ENCODE measurements at regions not wholly inside any gene's neighbourhood (a gene's known extent, or its start where the extent isn't known, plus 50 kb on each side); places are given as distances from the start of the nearest gene placed in this dataset.

DNA sequence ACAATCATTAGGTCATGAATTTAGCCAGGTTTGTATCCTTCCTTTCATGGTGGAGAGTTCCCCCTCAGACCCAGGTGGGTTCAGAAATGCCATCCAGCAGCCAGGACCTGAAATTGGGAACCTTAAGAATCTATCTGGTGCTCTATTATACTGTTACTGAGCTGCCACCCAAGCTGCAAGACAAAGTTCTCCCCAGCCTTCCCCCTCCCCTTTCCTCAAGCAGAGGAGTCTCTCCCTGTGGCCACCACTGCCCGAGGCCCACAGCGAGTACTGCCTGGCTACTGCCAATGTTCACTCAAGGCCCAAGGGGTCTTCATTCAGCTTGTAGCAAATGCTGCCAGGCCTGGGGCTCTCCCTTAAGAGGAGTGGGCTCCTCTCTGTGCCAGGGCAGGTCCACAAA is 133.8 kb downstream of the TMEM38B start:
- Histone ChIP-seq H3K36me3 (no peaks in the 10 kb centered on the region), H3K9me3 (no peaks in the 10 kb centered on the region), H3K27me3 (no peaks in the 10 kb centered on the region), H3K4me3 (no peak overlapping the region), H3K4me1 (no peaks in the 10 kb centered on the region), H3K27ac (no peak overlapping the region)
- no peak for DNase-seq
- no peak for TF ChIP-seq POLR2A (IDR thresholded peaks at IDR 0.05)
- TF ChIP-seq CTCF (IDR thresholded peaks at IDR 0.05): no peak

- no peak overlapping the region for H3K4me3 ChIP-seq
- H3K27me3 ChIP-seq: no peaks in the 10 kb centered on the region
- TF ChIP-seq CTCF (IDR thresholded peaks at IDR 0.05) (no peak), POLR2A (IDR thresholded peaks at IDR 0.05) (no peak)
- no peak for DNase-seq
- H3K4me1 ChIP-seq: no peaks in the 10 kb centered on the region
- H3K27ac ChIP-seq: no peak overlapping the region
- no peaks in the 10 kb centered on the region for H3K36me3 ChIP-seq
- no peaks in the 10 kb centered on the region for H3K9me3 ChIP-seq
These were observed 134.4 kb downstream of the TMEM38B start for GRCh38 chr9:105828596-105829213.

DNA sequence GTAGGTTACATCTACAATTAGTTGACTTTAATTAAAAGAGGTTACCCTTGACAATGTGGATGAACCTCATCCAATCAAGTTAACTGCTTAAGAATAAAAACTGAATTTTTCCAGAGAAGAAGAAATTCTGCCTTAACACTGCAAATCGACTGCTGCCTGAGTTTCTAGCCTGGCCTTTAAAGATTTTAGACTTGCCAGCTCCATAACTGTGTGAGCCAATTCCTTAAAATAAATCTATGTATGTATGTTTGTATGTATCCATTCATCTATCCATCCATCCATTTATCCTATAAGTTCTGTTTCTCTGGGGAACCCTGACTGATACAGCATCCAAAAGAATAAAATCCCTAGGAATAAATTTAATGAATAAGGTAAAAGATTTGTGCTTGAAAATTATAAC is 136.1 kb downstream of the TMEM38B start:
- no peaks in the 10 kb centered on the region for H3K36me3 ChIP-seq
- H3K4me3 ChIP-seq: no peak overlapping the region
- DNase-seq: no peak
- no peaks in the 10 kb centered on the region for H3K9me3 ChIP-seq
- H3K27me3 ChIP-seq: no peaks in the 10 kb centered on the region
- no peak for TF ChIP-seq CTCF (IDR thresholded peaks at IDR 0.05)
- TF ChIP-seq POLR2A (IDR thresholded peaks at IDR 0.05): no peak
- H3K27ac ChIP-seq: no peak overlapping the region
- no peaks in the 10 kb centered on the region for H3K4me1 ChIP-seq

DNA sequence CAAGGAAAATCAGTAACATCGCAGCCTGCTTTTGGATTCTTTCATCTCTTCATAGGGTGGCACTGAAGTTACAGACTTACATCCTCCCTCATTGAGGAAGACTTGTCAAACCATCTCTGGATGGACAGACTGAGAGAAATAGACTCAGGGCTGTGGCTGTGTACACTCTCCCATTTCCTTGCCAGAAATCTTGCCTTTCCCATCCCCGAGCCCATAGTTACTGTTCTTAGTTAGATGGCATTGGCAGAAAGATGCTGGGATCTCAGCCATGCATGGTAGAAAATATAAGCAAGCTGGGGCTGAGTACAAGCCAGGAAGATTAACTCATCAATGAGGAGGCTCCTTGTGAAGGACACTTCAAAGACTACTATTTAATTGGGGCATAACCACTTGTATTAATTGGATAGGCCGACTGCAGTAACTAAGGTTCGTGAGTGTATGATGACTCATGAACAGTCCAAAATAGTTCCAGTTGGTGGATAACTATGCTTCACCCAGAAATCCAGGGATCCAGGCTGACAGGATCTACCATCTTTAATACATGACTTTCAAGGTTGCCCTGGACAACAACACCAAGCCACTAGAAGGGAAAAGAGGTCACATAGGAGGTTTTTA is 137.9 kb downstream of the TMEM38B start:
- Histone ChIP-seq H3K4me3 (no peak overlapping the region), H3K27me3 (no peaks in the 10 kb centered on the region)

DNA sequence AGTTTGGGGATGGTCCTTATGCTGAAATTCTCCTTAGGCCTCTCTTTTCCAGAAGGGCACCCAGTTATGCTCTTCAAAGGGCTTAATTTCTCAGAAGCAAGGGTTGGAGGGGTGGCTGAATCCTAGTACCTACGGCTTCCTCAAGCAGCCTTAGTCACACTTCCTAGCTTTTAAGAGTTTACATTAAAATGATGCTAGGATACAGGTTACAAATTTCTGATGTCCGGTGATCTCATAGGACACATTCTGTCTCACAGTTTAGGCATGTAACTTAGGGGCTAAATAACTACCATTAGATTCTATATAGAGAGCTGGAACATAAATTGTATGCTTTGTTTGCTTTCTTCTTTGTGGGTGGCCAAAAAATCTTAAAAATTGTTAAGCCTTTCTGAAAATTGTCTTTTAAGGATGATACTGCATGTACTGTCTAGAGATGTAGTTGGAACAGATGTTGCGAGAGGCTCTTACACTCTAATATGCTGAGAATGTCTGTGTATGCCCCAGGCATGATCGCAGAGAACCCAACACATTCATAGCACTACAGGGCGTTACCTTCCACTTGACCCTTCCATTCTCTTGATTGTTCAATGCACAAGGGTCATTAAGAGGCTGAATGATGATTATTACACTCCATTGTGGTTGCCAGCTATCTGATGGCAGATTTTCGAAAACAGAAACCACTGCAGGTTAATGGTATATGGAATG is 139.1 kb downstream of the TMEM38B start:
- no peak for TF ChIP-seq POLR2A (IDR thresholded peaks at IDR 0.05)
- no peak for TF ChIP-seq CTCF (IDR thresholded peaks at IDR 0.05)
- Histone ChIP-seq H3K36me3 (no peaks in the 10 kb centered on the region), H3K27ac (no peak overlapping the region), H3K9me3 (no peaks in the 10 kb centered on the region), H3K4me3 (no peak overlapping the region), H3K4me1 (no peaks in the 10 kb centered on the region), H3K27me3 (no peaks in the 10 kb centered on the region)
- no peak for DNase-seq

More for the DNA sequence above, 137.9 kb downstream of the TMEM38B start:
- no peak for TF ChIP-seq CTCF (IDR thresholded peaks at IDR 0.05)
- no peak for TF ChIP-seq POLR2A (IDR thresholded peaks at IDR 0.05)
- H3K36me3 ChIP-seq: no peaks in the 10 kb centered on the region
- H3K9me3 ChIP-seq: no peaks in the 10 kb centered on the region
- DNase-seq: no peak
- H3K27ac ChIP-seq: no peak overlapping the region
- no peaks in the 10 kb centered on the region for H3K4me1 ChIP-seq

Measured in Peyer's patch (tissue), 4 donors.